Fibroblast of skin of right quadriceps (primary cell): ENCODE measurements at regions not wholly inside any gene's neighbourhood (a gene's known extent, or its start where the extent isn't known, plus 50 kb on each side); places are given as distances from the start of the nearest gene placed in this dataset.
A peak's percentile ranks its signal among the peaks of the same experiment; 100 is the strongest.

Experiments used
- DNase-seq: peaks from one replicate; pipeline ENCODE4 v3.0.0-alpha.2; 2013

- DNase-seq, result no peak
These were observed 81.0 kb downstream of the QPCT start for GRCh38 chr2:37425408-37425807.

GRCh38 chr2:37427241-37427640 is 82.8 kb downstream of the QPCT start:
- DNase-seq, result no peak

- DNase-seq, result peak; percentile 64
These were observed 91.9 kb downstream of the QPCT start for GRCh38 chr2:37436323-37436722.

- DNase-seq, result no peak
These were observed 94.8 kb downstream of the QPCT start for GRCh38 chr2:37439131-37439642.

GRCh38 chr2:37441055-37441454 is 96.6 kb downstream of the QPCT start:
- DNase-seq, result no peak

GRCh38 chr2:37443082-37443481 is 98.7 kb downstream of the QPCT start:
- DNase-seq, result no peak

- no peak for DNase-seq
These were observed 103.0 kb downstream of the QPCT start for GRCh38 chr2:37447446-37447845.

- no peak for DNase-seq
These were observed 104.1 kb downstream of the QPCT start for GRCh38 chr2:37448342-37449120.

- DNase-seq, result peak; percentile 76
These were observed 105.4 kb downstream of the QPCT start for GRCh38 chr2:37449761-37450296.

GRCh38 chr2:37453027-37453426 is 108.6 kb downstream of the QPCT start:
- no peak for DNase-seq

- no peak for DNase-seq
These were observed 110.7 kb downstream of the QPCT start for GRCh38 chr2:37454851-37455762.

GRCh38 chr2:37456479-37456878 is 112.0 kb downstream of the QPCT start:
- no peak for DNase-seq

GRCh38 chr2:37457401-37457901 is 113.0 kb downstream of the QPCT start:
- DNase-seq, result peak; percentile 63

- DNase-seq, result no peak
These were observed 113.7 kb downstream of the QPCT start for GRCh38 chr2:37458133-37458532.

GRCh38 chr2:37459095-37459981 is 114.9 kb downstream of the QPCT start:
- DNase-seq, result peak; percentile 93

GRCh38 chr2:37460896-37461229 is 116.4 kb downstream of the QPCT start:
- no peak for DNase-seq

- no peak for DNase-seq
These were observed 119.6 kb downstream of the QPCT start for GRCh38 chr2:37464067-37464466.

GRCh38 chr2:37466533-37467222 is 122.2 kb downstream of the QPCT start:
- DNase-seq, result peak; percentile 79

GRCh38 chr2:37468170-37468569 is 123.7 kb downstream of the QPCT start:
- DNase-seq, result peak; percentile 68

GRCh38 chr2:37469126-37469525 is 124.7 kb downstream of the QPCT start:
- no peak for DNase-seq

GRCh38 chr2:37471104-37471503 is 126.7 kb downstream of the QPCT start:
- DNase-seq, result no peak

GRCh38 chr2:37471994-37472393 is 127.6 kb downstream of the QPCT start:
- peak; percentile 86 for DNase-seq
